Aorta (tissue), 5 donors: ENCODE measurements at regions not wholly inside any gene's neighbourhood (a gene's known extent, or its start where the extent isn't known, plus 50 kb on each side); places are given as distances from the start of the nearest gene placed in this dataset.

ENCODE experiments used
- ATAC-seq: fragments of 200-7000 bp; cut with Tn5 transposase; one replicate; pipeline ENCODE4 v1.9.1; 2022; ENCODE audit warnings: moderate library complexity; ENCODE audit not compliant: low FRiP score
- DNase-seq, 2 donors: peaks; one replicate each; pipeline ENCODE4 v3.0.0-alpha.2; 2020
- H3K27ac ChIP-seq, 2 donors: one replicate each; pipeline ENCODE4 v1.5.1; 2013; ENCODE audit warnings: low read length in 2 of 2, mild to moderate bottlenecking in 2 of 2, moderate library complexity in 2 of 2, control low read depth in 1 of 2, inconsistent platforms in 1 of 2, low read depth in 1 of 2
- H3K27me3 ChIP-seq, 2 donors: one replicate each; pipeline ENCODE4 v1.6.1; 2013; ENCODE audit warnings: control low read depth in 1 of 2, low read length in 1 of 2, mild to moderate bottlenecking in 1 of 2, moderate library complexity in 1 of 2; ENCODE audit not compliant: insufficient read depth in 2 of 2, control insufficient read depth in 1 of 2
- H3K36me3 ChIP-seq, 2 donors: one replicate each; pipeline ENCODE4 v1.6.1; 2013; ENCODE audit warnings: control low read depth in 1 of 2, low read length in 1 of 2, mild to moderate bottlenecking in 1 of 2; ENCODE audit not compliant: insufficient read depth in 2 of 2, control insufficient read depth in 1 of 2
- H3K4me1 ChIP-seq, 2 donors: one replicate each; pipeline ENCODE4 v1.6.1; 2013; ENCODE audit warnings: low read length in 2 of 2, control low read depth in 1 of 2, mild to moderate bottlenecking in 1 of 2, moderate library complexity in 1 of 2; ENCODE audit not compliant: insufficient read depth in 2 of 2, control insufficient read depth in 1 of 2
- H3K4me3 ChIP-seq, 2 donors: one replicate each; pipeline ENCODE4 v1.5.1; 2013; ENCODE audit warnings: low read length in 2 of 2, control low read depth in 1 of 2, mild to moderate bottlenecking in 1 of 2
- H3K9me3 ChIP-seq: one replicate; pipeline ENCODE4 v1.6.1; 2013; ENCODE audit warnings: mild to moderate bottlenecking, low read length; ENCODE audit not compliant: control insufficient read depth
- WGBS, 2 donors: extraction: QIAGEN DNeasy Blood & Tissue Kit; methylation state at CpG; one replicate each; pipeline ENCODE4 v1.1.7; 2013; 5-methylcytosine and 5-hydroxymethylcytosine counted together
- intact Hi-C, 2 donors: fragments of 100-400 bp; cut with DNase I; formaldehyde crosslinking; loops; one replicate each; pipeline versions ENCODE4 v1.14.2 to v1.15.0; 2022
- donor health status: healthy with polysubstance abuse.
- donor health status: Bipolar disorder and iron deficiency.
- donor health status: DM: no; HTN: no; CAD: no.
- donor health status: DM: no; HTN: no; CAD: no.
- donor health status: DM: yes; HTN: yes; CAD: no.

GRCh38 chr12:127396734-127397133 is 870.2 kb upstream of the TMEM132C start:
- H3K9me3 ChIP-seq, result no peaks in the 10 kb centered on the region
- H3K4me1 ChIP-seq, result no peaks in the 10 kb centered on the region
- 81 to 89% methylated on average over 5 of the region's 5 CpGs for WGBS, 2 donors
- H3K36me3 ChIP-seq, result no peaks in the 10 kb centered on the region
- ATAC-seq, result no peak
- no peak for DNase-seq
- H3K4me3 ChIP-seq, result no peak overlapping the region
- intact Hi-C loops, result no loop called here
- no peaks in the 10 kb centered on the region for H3K27me3 ChIP-seq
- H3K27ac ChIP-seq, result no peak overlapping the region

- no peaks in the 10 kb centered on the region for H3K4me1 ChIP-seq
- 75 to 78% methylated on average over 10 of the region's 10 CpGs for WGBS, 2 donors
- no peaks in the 10 kb centered on the region for H3K9me3 ChIP-seq
- H3K27ac ChIP-seq, result no peak overlapping the region
- H3K36me3 ChIP-seq, result no peaks in the 10 kb centered on the region
- ATAC-seq, result no peak
- H3K4me3 ChIP-seq, result no peak overlapping the region
- DNase-seq, result no peak
- intact Hi-C loops, result no loop called here
- no peaks in the 10 kb centered on the region for H3K27me3 ChIP-seq
Measured at GRCh38 chr12:127398016-127398710, 868.8 kb upstream of the TMEM132C start.

GRCh38 chr12:127399451-127399850 is 867.5 kb upstream of the TMEM132C start:
- Histone ChIP-seq H3K36me3 (no peaks in the 10 kb centered on the region), H3K4me1 (no peaks in the 10 kb centered on the region), H3K9me3 (no peaks in the 10 kb centered on the region), H3K27me3 (no peaks in the 10 kb centered on the region), H3K4me3 (no peak overlapping the region), H3K27ac (no peak overlapping the region)
- intact Hi-C loops, result no loop called here
- ATAC-seq (no peak), DNase-seq (no peak)
- 25 to 44% methylated on average over 3 of the region's 3 CpGs for WGBS, 2 donors

- H3K36me3 ChIP-seq, result no peaks in the 10 kb centered on the region
- intact Hi-C loops, result no loop called here
- H3K9me3 ChIP-seq, result no peaks in the 10 kb centered on the region
- H3K27me3 ChIP-seq, result no peaks in the 10 kb centered on the region
- H3K4me1 ChIP-seq, result no peaks in the 10 kb centered on the region
- no peak for ATAC-seq
- no peak for DNase-seq
- H3K4me3 ChIP-seq, result no peak overlapping the region
- 73 to 75% methylated on average over 5 of the region's 5 CpGs for WGBS, 2 donors
- H3K27ac ChIP-seq, result no peak overlapping the region
Measured at GRCh38 chr12:127400221-127400620, 866.7 kb upstream of the TMEM132C start.

- Histone ChIP-seq H3K27ac (no peak overlapping the region), H3K4me3 (no peak overlapping the region), H3K27me3 (no peaks in the 10 kb centered on the region), H3K4me1 (no peaks in the 10 kb centered on the region), H3K36me3 (no peaks in the 10 kb centered on the region), H3K9me3 (no peaks in the 10 kb centered on the region)
- no peak for DNase-seq
- intact Hi-C loops, result no loop called here
- 6 to 17% methylated on average over 2 of the region's 2 CpGs for WGBS, 2 donors
- no peak for ATAC-seq
Measured at GRCh38 chr12:127401005-127401404, 866.0 kb upstream of the TMEM132C start.

- Histone ChIP-seq H3K36me3 (no peaks in the 10 kb centered on the region), H3K27me3 (no peaks in the 10 kb centered on the region), H3K9me3 (no peaks in the 10 kb centered on the region), H3K27ac (no peak overlapping the region), H3K4me3 (no peak overlapping the region), H3K4me1 (no peaks in the 10 kb centered on the region)
- DNase-seq (no peak), ATAC-seq (no peak)
- intact Hi-C loops, result no loop called here
- WGBS, 2 donors, result 42 to 51% methylated on average over 5 of the region's 5 CpGs
Measured at GRCh38 chr12:127401536-127401935, 865.4 kb upstream of the TMEM132C start.

GRCh38 chr12:127411166-127411915 is 855.6 kb upstream of the TMEM132C start:
- no peaks in the 10 kb centered on the region for H3K27me3 ChIP-seq
- H3K36me3 ChIP-seq, result no peaks in the 10 kb centered on the region
- H3K4me1 ChIP-seq, result no peaks in the 10 kb centered on the region
- no peak overlapping the region for H3K4me3 ChIP-seq
- ATAC-seq (no peak), DNase-seq (no peak)
- 92 to 94% methylated on average over 7 of the region's 7 CpGs for WGBS, 2 donors
- intact Hi-C loops, result no loop called here
- no peak overlapping the region for H3K27ac ChIP-seq
- H3K9me3 ChIP-seq, result no peaks in the 10 kb centered on the region

GRCh38 chr12:127411981-127412380 is 855.0 kb upstream of the TMEM132C start:
- WGBS, 2 donors, result 98 to 99% methylated on average over 11 of the region's 11 CpGs

GRCh38 chr12:127412866-127413265 is 854.1 kb upstream of the TMEM132C start:
- H3K4me1 ChIP-seq, result no peaks in the 10 kb centered on the region
- WGBS, 2 donors, result 89 to 95% methylated on average over 4 of the region's 4 CpGs

More at GRCh38 chr12:127411981-127412380, 855.0 kb upstream of the TMEM132C start:
- H3K4me1 ChIP-seq, result no peaks in the 10 kb centered on the region
- no peaks in the 10 kb centered on the region for H3K36me3 ChIP-seq
- DNase-seq (no peak), ATAC-seq (no peak)
- intact Hi-C loops, result no loop called here
- no peak overlapping the region for H3K27ac ChIP-seq
- H3K27me3 ChIP-seq, result no peaks in the 10 kb centered on the region
- H3K4me3 ChIP-seq, result no peak overlapping the region
- no peaks in the 10 kb centered on the region for H3K9me3 ChIP-seq

More at GRCh38 chr12:127412866-127413265, 854.1 kb upstream of the TMEM132C start:
- Histone ChIP-seq H3K36me3 (no peaks in the 10 kb centered on the region), H3K27ac (no peak overlapping the region), H3K27me3 (no peaks in the 10 kb centered on the region), H3K9me3 (peaks cover 2% of the 10 kb centered on the region), H3K4me3 (no peak overlapping the region)
- ATAC-seq (no peak), DNase-seq (no peak)
- intact Hi-C loops, result no loop called here
